ENCODE measurements at regions not wholly inside any gene's neighbourhood (a gene's known extent, or its start where the extent isn't known, plus 50 kb on each side); places are given as distances from the start of the nearest gene placed in this dataset.

DNA sequence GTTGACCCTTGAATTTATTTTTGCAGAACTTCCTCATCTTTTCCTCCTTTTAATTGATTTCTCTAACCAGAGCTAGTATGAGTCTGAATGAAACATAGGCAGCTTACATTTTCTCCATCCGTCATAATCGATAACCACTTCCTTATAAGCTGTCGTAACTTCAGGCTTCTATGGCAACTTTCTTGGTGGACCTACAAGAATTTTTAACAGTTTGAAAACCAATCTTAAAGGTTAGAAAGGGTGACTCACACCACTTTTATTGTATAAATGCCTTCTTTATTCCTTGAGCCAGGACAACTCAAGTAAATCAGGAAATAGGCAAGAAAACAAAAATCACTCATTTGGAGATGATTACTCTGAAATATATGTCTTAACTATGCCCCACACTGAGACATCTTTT lies 105.7 kb upstream of the KL start:
- Mint-ChIP-seq H3K36me3 (ENCODE audit: low read depth) (no peaks in the 10 kb centered on the region), H3K27ac (no peak overlapping the region), H3K9me3 (no peaks in the 10 kb centered on the region), H3K27me3 (peaks cover 18% of the 10 kb centered on the region), H3K4me1 (peaks cover 6% of the 10 kb centered on the region), H3K4me3 (no peak overlapping the region)
- ATAC-seq (replicated peaks), result no peak

DNA sequence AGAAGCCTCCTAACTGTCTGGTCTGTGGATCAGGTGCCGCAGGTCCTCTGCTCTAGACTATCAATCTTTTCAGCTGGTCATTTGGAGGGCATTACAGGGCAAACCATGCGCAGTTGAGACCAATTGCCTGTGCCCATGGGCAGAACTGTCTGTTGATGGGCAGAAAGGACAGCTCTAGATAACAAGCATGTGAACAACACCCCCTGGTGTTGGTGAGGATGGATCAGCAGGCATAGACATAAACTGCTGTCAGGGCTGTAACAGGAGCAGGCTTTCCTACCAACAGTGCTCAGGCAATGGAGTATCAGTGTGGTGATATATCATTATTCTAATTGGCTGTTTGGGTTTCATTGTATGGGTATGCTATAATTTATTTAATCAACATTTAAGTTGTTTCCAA lies 104.7 kb upstream of the KL start:
- peaks cover 20% of the 10 kb centered on the region for H3K27me3 Mint-ChIP-seq
- peaks cover 2% of the 10 kb centered on the region for H3K9me3 Mint-ChIP-seq
- H3K27ac Mint-ChIP-seq, result no peak overlapping the region
- no peaks in the 10 kb centered on the region for H3K4me1 Mint-ChIP-seq
- no peak overlapping the region for H3K4me3 Mint-ChIP-seq
- no peaks in the 10 kb centered on the region for H3K36me3 Mint-ChIP-seq (ENCODE audit: low read depth)
- peak; percentile 82 for ATAC-seq (replicated peaks)

DNA sequence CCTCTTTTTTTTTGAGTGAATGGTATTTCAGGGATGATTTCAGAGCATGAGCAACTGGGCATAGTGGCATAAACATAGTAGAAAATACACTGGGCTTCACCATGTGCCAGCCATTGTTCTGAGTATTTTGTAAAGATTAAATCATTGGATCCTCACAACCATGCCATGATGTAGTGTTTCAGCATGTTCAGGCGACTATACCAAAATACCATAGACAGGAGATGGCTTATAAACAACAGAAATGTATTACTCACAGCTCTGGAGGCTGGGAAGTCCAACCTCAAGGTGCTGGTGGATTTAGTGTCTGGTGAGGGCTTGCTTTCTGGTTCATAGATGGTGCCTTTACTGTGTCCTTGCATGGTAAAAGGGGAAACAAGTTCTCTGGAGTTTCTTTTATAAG lies 101.5 kb upstream of the KL start:
- Mint-ChIP-seq H3K27ac (no peak overlapping the region), H3K4me1 (no peaks in the 10 kb centered on the region), H3K27me3 (peaks cover 13% of the 10 kb centered on the region), H3K9me3 (peaks cover 11% of the 10 kb centered on the region), H3K4me3 (no peak overlapping the region), H3K36me3 (ENCODE audit: low read depth) (no peaks in the 10 kb centered on the region)
- no peak for ATAC-seq (replicated peaks)

- H3K27ac Mint-ChIP-seq, result peak overlapping the region; percentile 44
- peak; percentile 93 for ATAC-seq (replicated peaks)
- H3K27me3 Mint-ChIP-seq, result peaks cover 13% of the 10 kb centered on the region
- H3K4me3 Mint-ChIP-seq, result no peak overlapping the region
- no peaks in the 10 kb centered on the region for H3K4me1 Mint-ChIP-seq
- peaks cover 11% of the 10 kb centered on the region for H3K9me3 Mint-ChIP-seq
- H3K36me3 Mint-ChIP-seq (ENCODE audit: low read depth), result no peaks in the 10 kb centered on the region
Observed at GRCh38 chr13:32917504-32917903, 98.7 kb upstream of the KL start.

DNA sequence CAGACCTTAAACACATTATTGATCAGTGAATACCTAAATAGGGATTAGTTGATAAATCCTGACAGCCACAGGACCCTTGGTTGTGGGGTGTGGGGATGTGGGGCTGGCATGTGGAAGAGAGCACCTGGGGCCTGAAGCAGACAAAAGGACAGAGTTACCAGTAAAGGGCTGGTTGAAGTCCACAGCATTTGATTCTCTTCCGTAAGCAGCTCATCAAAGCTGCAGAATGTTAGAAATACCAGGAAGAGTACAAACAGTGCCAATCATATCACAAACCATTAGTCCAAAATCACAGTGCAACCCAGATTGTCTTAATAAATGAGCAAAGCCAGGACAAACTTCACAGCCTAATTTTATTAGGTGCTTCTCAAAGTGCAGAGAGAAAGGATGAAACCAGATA lies 92.5 kb upstream of the KL start:
- no peak overlapping the region for H3K4me3 Mint-ChIP-seq
- no peak for ATAC-seq (replicated peaks)
- H3K4me1 Mint-ChIP-seq, result no peaks in the 10 kb centered on the region
- no peaks in the 10 kb centered on the region for H3K36me3 Mint-ChIP-seq (ENCODE audit: low read depth)
- no peaks in the 10 kb centered on the region for H3K9me3 Mint-ChIP-seq
- no peak overlapping the region for H3K27ac Mint-ChIP-seq
- H3K27me3 Mint-ChIP-seq, result peaks cover 3% of the 10 kb centered on the region

- H3K36me3 Mint-ChIP-seq (ENCODE audit: low read depth), result no peaks in the 10 kb centered on the region
- no peak for ATAC-seq (replicated peaks)
- no peaks in the 10 kb centered on the region for H3K4me1 Mint-ChIP-seq
- H3K9me3 Mint-ChIP-seq, result no peaks in the 10 kb centered on the region
- H3K27me3 Mint-ChIP-seq, result peaks cover 3% of the 10 kb centered on the region
- no peak overlapping the region for H3K27ac Mint-ChIP-seq
- H3K4me3 Mint-ChIP-seq, result no peak overlapping the region
Observed at GRCh38 chr13:32924886-32925285, 91.3 kb upstream of the KL start.

- Mint-ChIP-seq H3K27me3 (peaks cover 3% of the 10 kb centered on the region), H3K9me3 (no peaks in the 10 kb centered on the region), H3K27ac (no peak overlapping the region), H3K4me1 (no peaks in the 10 kb centered on the region), H3K4me3 (no peak overlapping the region), H3K36me3 (ENCODE audit: low read depth) (no peaks in the 10 kb centered on the region)
- no peak for ATAC-seq (replicated peaks)
Observed at GRCh38 chr13:32925506-32925905, 90.7 kb upstream of the KL start.

DNA sequence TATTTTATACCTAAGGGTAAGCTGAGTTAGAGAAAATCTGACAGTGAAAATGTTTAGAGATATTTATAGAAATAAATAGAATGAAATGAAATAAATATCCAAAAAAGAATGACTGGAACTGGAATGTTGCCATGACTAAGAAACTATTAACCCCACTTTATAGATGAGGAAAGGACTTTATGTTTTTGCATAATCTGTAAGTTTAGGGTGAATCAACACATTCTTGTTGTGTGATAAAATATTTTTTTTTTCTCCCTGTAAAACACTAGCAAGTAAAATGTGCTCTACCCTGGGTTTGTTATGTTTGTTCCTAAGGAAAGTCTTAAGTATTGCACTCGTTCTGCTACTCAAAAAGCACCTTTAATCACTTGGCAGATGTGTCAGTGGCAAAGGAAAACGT lies 83.8 kb upstream of the KL start:
- Mint-ChIP-seq H3K27me3 (peaks cover 30% of the 10 kb centered on the region), H3K36me3 (ENCODE audit: low read depth) (no peaks in the 10 kb centered on the region), H3K27ac (no peak overlapping the region), H3K4me1 (no peaks in the 10 kb centered on the region), H3K9me3 (peaks cover 4% of the 10 kb centered on the region), H3K4me3 (no peak overlapping the region)
- ATAC-seq (replicated peaks), result no peak

DNA sequence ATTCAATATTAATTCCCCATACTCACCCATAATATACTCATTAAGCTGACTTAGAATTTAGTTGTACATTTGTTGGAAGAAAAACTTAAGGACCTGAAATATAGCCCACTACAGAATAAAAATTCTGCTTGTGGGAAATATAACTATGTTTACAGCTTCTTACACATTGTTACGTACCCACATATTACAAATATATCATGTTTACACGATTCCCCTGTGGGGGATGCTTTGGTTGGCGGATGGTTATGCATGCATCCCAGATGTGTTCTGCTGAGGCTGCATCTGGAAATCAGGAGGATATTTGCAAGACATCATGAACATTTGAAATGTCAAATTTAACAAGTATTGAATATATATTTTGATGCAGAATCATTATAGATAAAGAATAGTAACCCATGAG lies 79.5 kb upstream of the KL start:
- no peak for ATAC-seq (replicated peaks)
- H3K4me1 Mint-ChIP-seq, result no peaks in the 10 kb centered on the region
- H3K27me3 Mint-ChIP-seq, result peaks cover 36% of the 10 kb centered on the region

GRCh38 chr13:32938314-32938713 lies 77.9 kb upstream of the KL start:
- Mint-ChIP-seq H3K4me3 (no peak overlapping the region), H3K27me3 (peaks cover 28% of the 10 kb centered on the region), H3K27ac (no peak overlapping the region), H3K36me3 (ENCODE audit: low read depth) (no peaks in the 10 kb centered on the region), H3K9me3 (no peaks in the 10 kb centered on the region), H3K4me1 (no peaks in the 10 kb centered on the region)
- ATAC-seq (replicated peaks), result no peak

More for the DNA sequence above, 79.5 kb upstream of the KL start:
- no peak overlapping the region for H3K4me3 Mint-ChIP-seq
- no peaks in the 10 kb centered on the region for H3K36me3 Mint-ChIP-seq (ENCODE audit: low read depth)
- H3K27ac Mint-ChIP-seq, result no peak overlapping the region
- H3K9me3 Mint-ChIP-seq, result peaks cover 4% of the 10 kb centered on the region

- H3K9me3 Mint-ChIP-seq, result no peaks in the 10 kb centered on the region
- no peaks in the 10 kb centered on the region for H3K36me3 Mint-ChIP-seq (ENCODE audit: low read depth)
- H3K27ac Mint-ChIP-seq, result no peak overlapping the region
- H3K4me3 Mint-ChIP-seq, result no peak overlapping the region
- H3K4me1 Mint-ChIP-seq, result no peaks in the 10 kb centered on the region
- no peak for ATAC-seq (replicated peaks)
- H3K27me3 Mint-ChIP-seq, result peaks cover 23% of the 10 kb centered on the region
Observed at GRCh38 chr13:32938907-32939306, 77.3 kb upstream of the KL start.

DNA sequence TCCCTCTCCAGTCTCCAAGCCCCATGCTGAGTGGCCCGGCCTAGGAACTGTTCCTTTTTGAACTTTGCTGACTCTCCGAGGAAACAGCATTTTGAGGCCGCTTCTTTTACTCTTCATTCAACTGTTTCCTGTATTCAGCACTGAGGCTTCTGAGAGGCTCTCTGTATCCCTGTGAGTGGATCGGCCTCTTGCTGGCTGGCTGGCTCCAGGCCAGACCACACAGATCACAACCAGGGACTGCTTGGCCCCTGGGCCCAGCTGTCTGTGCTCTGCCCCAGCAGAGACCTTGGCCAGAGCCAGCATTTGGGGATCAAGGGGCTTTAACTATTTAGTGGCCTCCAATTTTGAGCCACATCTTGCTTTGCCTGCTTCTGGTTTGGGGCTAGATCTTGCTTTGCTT lies 75.6 kb upstream of the KL start:
- no peak overlapping the region for H3K27ac Mint-ChIP-seq
- H3K36me3 Mint-ChIP-seq (ENCODE audit: low read depth), result no peaks in the 10 kb centered on the region
- H3K27me3 Mint-ChIP-seq, result peaks cover 14% of the 10 kb centered on the region
- no peak overlapping the region for H3K4me3 Mint-ChIP-seq
- H3K9me3 Mint-ChIP-seq, result no peaks in the 10 kb centered on the region
- H3K4me1 Mint-ChIP-seq, result no peaks in the 10 kb centered on the region
- ATAC-seq (replicated peaks), result no peak

- H3K36me3 Mint-ChIP-seq (ENCODE audit: low read depth), result no peaks in the 10 kb centered on the region
- no peak overlapping the region for H3K4me3 Mint-ChIP-seq
- peaks cover 7% of the 10 kb centered on the region for H3K27me3 Mint-ChIP-seq
- no peak overlapping the region for H3K27ac Mint-ChIP-seq
- no peak for ATAC-seq (replicated peaks)
- no peaks in the 10 kb centered on the region for H3K4me1 Mint-ChIP-seq
- no peaks in the 10 kb centered on the region for H3K9me3 Mint-ChIP-seq
Observed at GRCh38 chr13:32941368-32941767, 74.9 kb upstream of the KL start.

GRCh38 chr13:32946558-32946957 lies 69.7 kb upstream of the KL start:
- H3K4me3 Mint-ChIP-seq, result no peak overlapping the region
- ATAC-seq (replicated peaks), result no peak
- H3K4me1 Mint-ChIP-seq, result no peaks in the 10 kb centered on the region
- H3K9me3 Mint-ChIP-seq, result no peaks in the 10 kb centered on the region
- H3K27me3 Mint-ChIP-seq, result no peaks in the 10 kb centered on the region
- no peak overlapping the region for H3K27ac Mint-ChIP-seq
- H3K36me3 Mint-ChIP-seq (ENCODE audit: low read depth), result no peaks in the 10 kb centered on the region

DNA sequence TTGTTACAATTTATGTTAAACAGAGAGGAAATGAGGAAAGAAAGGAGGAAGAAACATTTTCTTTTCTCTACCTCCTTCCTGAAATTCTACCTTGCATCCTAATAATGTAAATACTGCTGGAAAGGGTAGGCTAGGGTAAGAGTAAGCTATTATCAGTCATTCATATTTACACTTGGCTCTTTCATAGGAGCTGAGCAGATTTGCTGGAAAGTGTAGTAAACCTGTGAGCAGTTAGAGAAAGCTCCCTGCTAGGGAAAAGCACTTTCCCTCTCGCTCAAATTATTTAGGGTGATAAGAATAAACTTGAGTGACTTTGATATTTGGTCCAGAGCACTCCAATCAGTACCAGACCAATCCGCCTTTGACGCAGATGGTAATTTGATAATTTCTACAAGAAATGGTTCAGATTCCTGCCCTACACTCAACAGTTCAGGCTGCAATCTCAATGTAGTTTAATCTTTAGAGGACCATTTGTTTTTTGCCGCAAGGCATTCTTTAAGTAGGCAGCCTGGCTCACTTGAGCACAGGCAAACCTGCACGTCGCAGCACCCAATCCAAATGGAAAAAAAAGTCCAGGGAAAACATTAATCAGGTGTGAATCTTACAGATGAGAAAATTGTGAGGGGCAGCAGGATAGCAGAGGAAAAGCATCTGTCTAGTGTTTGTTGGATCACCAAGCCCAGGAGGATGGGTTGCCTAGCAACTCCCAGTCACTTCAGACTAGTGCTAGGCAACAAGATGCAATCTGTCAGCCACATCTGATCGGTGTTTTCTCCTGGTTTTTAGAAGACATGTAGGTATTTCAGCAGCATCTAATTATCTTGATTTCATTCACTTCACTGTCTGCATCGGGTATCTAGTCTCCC lies 68.6 kb upstream of the KL start:
- no peaks in the 10 kb centered on the region for H3K4me1 Mint-ChIP-seq
- ATAC-seq (replicated peaks), result no peak
- no peaks in the 10 kb centered on the region for H3K27me3 Mint-ChIP-seq
- H3K36me3 Mint-ChIP-seq (ENCODE audit: low read depth), result no peaks in the 10 kb centered on the region
- H3K9me3 Mint-ChIP-seq, result no peaks in the 10 kb centered on the region
- no peak overlapping the region for H3K4me3 Mint-ChIP-seq
- no peak overlapping the region for H3K27ac Mint-ChIP-seq

DNA sequence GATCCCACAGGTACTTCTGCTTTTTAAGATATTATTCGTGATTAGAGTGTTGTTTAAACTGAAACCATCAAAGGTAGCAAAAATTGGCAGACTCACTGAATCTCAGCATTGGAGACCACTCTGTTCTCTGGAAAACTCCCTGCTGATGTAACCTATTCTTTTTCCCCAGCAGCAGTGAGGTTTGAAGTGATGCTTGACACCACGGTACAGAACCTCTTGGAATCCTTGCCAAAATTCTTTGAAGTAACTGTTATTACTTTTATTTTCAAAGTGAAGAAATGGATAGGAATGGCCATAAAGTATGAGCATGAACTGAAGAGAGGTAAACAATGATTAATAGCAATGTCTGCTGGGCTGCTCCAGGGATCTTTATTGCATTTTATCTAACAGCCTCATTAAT lies 66.4 kb upstream of the KL start:
- H3K36me3 Mint-ChIP-seq (ENCODE audit: low read depth), result no peaks in the 10 kb centered on the region

More for the DNA sequence above, 66.4 kb upstream of the KL start:
- H3K27ac Mint-ChIP-seq, result no peak overlapping the region
- H3K4me1 Mint-ChIP-seq, result no peaks in the 10 kb centered on the region
- no peaks in the 10 kb centered on the region for H3K27me3 Mint-ChIP-seq
- H3K9me3 Mint-ChIP-seq, result no peaks in the 10 kb centered on the region
- ATAC-seq (replicated peaks), result no peak
- no peak overlapping the region for H3K4me3 Mint-ChIP-seq

Data from activated T-helper 17 cell treated with anti-CD3 and anti-CD28 coated beads, Interleukin-2, amount 50 U/mL, for 72 hours (primary cell).